ENCODE measurements at regions not wholly inside any gene's neighbourhood (a gene's known extent, or its start where the extent isn't known, plus 50 kb on each side); places are given as distances from the start of the nearest gene placed in this dataset.

DNA sequence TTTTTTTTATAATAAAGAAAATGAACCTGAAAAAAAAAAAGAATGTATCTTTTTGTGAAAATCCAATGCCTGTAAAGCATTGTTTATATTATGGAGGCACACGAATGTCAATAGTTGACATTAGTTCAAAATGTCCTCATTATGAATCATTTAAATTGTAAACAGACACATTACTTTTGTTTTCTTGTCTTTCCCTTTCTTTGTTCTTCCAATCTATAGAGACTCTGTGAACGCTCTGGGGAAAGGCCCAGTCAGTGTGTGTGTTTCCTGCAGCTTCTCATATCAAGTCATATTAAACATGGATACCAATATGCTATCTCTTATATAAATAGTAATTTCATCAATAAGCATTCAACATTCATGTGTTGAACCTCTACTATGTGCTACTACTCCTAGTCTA is 193.1 kb downstream of the KCTD12 start:
- TF ChIP-seq, protein P1, sequence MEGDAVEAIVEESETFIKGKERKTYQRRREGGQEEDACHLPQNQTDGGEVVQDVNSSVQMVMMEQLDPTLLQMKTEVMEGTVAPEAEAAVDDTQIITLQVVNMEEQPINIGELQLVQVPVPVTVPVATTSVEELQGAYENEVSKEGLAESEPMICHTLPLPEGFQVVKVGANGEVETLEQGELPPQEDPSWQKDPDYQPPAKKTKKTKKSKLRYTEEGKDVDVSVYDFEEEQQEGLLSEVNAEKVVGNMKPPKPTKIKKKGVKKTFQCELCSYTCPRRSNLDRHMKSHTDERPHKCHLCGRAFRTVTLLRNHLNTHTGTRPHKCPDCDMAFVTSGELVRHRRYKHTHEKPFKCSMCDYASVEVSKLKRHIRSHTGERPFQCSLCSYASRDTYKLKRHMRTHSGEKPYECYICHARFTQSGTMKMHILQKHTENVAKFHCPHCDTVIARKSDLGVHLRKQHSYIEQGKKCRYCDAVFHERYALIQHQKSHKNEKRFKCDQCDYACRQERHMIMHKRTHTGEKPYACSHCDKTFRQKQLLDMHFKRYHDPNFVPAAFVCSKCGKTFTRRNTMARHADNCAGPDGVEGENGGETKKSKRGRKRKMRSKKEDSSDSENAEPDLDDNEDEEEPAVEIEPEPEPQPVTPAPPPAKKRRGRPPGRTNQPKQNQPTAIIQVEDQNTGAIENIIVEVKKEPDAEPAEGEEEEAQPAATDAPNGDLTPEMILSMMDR (IDR thresholded peaks at IDR 0.05): no peak
- no peak for TF ChIP-seq POLR2A (IDR thresholded peaks at IDR 0.05)

All from tibial nerve (tissue), 3 donors.